Mammary epithelial cell (primary cell): ENCODE measurements at regions not wholly inside any gene's neighbourhood (a gene's known extent, or its start where the extent isn't known, plus 50 kb on each side); places are given as distances from the start of the nearest gene placed in this dataset.

Experiments
- EZH2 ChIP-seq: IDR thresholded peaks from 2 replicates; pipeline ENCODE4 v1.6.1; 2012; ENCODE audit warnings: low read length, inconsistent platforms, borderline replicate concordance
- TF ChIP-seq, protein P1 (sequence below), 2 donors: IDR thresholded peaks in 1 of 2; conservative IDR thresholded peaks in 1 of 2; 2 replicates each; pipeline ENCODE4 v1.5.1; 2011 to 2012; ENCODE audit warnings: inconsistent platforms in 2 of 2, low read length in 2 of 2, mild to moderate bottlenecking in 2 of 2, control low read depth in 1 of 2, low read depth in 1 of 2; ENCODE audit not compliant: insufficient read depth in 1 of 2; ENCODE audit errors: extremely low read depth in 1 of 2

GRCh38 chr16:63907251-63907650 is 1214.6 kb downstream of the CDH11 start:
- TF ChIP-seq, protein P1, sequence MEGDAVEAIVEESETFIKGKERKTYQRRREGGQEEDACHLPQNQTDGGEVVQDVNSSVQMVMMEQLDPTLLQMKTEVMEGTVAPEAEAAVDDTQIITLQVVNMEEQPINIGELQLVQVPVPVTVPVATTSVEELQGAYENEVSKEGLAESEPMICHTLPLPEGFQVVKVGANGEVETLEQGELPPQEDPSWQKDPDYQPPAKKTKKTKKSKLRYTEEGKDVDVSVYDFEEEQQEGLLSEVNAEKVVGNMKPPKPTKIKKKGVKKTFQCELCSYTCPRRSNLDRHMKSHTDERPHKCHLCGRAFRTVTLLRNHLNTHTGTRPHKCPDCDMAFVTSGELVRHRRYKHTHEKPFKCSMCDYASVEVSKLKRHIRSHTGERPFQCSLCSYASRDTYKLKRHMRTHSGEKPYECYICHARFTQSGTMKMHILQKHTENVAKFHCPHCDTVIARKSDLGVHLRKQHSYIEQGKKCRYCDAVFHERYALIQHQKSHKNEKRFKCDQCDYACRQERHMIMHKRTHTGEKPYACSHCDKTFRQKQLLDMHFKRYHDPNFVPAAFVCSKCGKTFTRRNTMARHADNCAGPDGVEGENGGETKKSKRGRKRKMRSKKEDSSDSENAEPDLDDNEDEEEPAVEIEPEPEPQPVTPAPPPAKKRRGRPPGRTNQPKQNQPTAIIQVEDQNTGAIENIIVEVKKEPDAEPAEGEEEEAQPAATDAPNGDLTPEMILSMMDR (conservative IDR thresholded peaks at IDR 0.05 in 1 of 2, IDR thresholded peaks at IDR 0.05 in 1 of 2; ENCODE audit: extremely low read depth in 1 of 2, insufficient read depth in 1 of 2, low read depth in 1 of 2, low read length in 2 of 2), result no peak
- TF ChIP-seq EZH2, result no peak
